ENCODE measurements at regions not wholly inside any gene's neighbourhood (a gene's known extent, or its start where the extent isn't known, plus 50 kb on each side); places are given as distances from the start of the nearest gene placed in this dataset.

GRCh38 chr9:88757406-88758010 is 222.5 kb downstream of the NXNL2 start:
- no peaks in the 10 kb centered on the region for H3K27me3 ChIP-seq (ENCODE audit: control insufficient read depth, insufficient read depth, low read length)
- no peak overlapping the region for H3K27ac ChIP-seq (ENCODE audit: low read length)
- TF ChIP-seq, protein P1, sequence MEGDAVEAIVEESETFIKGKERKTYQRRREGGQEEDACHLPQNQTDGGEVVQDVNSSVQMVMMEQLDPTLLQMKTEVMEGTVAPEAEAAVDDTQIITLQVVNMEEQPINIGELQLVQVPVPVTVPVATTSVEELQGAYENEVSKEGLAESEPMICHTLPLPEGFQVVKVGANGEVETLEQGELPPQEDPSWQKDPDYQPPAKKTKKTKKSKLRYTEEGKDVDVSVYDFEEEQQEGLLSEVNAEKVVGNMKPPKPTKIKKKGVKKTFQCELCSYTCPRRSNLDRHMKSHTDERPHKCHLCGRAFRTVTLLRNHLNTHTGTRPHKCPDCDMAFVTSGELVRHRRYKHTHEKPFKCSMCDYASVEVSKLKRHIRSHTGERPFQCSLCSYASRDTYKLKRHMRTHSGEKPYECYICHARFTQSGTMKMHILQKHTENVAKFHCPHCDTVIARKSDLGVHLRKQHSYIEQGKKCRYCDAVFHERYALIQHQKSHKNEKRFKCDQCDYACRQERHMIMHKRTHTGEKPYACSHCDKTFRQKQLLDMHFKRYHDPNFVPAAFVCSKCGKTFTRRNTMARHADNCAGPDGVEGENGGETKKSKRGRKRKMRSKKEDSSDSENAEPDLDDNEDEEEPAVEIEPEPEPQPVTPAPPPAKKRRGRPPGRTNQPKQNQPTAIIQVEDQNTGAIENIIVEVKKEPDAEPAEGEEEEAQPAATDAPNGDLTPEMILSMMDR (IDR thresholded peaks at IDR 0.05), result no peak
- DNase-seq, result no peak
- Mint-ChIP-seq H3K9me3 (no peaks in the 10 kb centered on the region), H3K27me3 (ENCODE audit: low read depth in 2 of 2) (peaks cover 20 to 33% of the 10 kb centered on the region in 2 donors), H3K4me3 (no peak overlapping the region), H3K27ac (no peak overlapping the region), H3K36me3 (no peaks in the 10 kb centered on the region), H3K4me1 (no peaks in the 10 kb centered on the region)
- no peaks in the 10 kb centered on the region for H3K36me3 ChIP-seq (ENCODE audit: control insufficient read depth, insufficient read depth, low read length)
- no peaks in the 10 kb centered on the region for H3K9me3 ChIP-seq (ENCODE audit: control insufficient read depth, insufficient read depth, low read length)
- no peaks in the 10 kb centered on the region for H3K4me1 ChIP-seq (ENCODE audit: control insufficient read depth, insufficient read depth, low read length)
- 92% methylated on average over 8 of the region's 9 CpGs for WGBS (ENCODE audit: insufficient coverage)
- ATAC-seq, result no peak
- intact Hi-C loops (cut with micrococcal nuclease), result no loop called here
- H3K4me3 ChIP-seq (ENCODE audit: low read length), result no peak overlapping the region

DNA sequence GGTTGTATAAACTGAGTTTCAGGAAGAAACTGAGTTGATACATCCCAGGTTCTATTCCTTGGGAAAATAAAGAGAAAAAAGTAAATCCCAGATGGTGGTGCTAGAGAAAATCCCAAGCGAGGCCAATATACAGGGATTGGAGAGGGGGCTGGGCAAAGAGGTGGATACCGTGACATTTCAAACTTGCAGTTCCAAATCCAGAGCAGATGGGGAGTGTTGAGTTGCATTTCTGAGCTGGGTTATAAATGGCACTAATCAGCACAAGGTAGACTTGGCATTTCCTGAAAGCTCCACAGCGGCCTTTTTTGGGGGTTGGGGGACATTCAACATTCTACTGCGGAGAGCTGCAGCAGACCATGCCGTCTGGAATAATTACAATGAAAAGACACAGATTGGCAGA is 224.4 kb downstream of the NXNL2 start:
- peaks cover 26 to 33% of the 10 kb centered on the region in 2 donors for H3K27me3 Mint-ChIP-seq (ENCODE audit: low read depth in 2 of 2)
- H3K36me3 ChIP-seq (ENCODE audit: control insufficient read depth, insufficient read depth, low read length), result no peaks in the 10 kb centered on the region
- intact Hi-C loops (cut with micrococcal nuclease), result no loop called here
- no peak for ATAC-seq
- H3K4me1 Mint-ChIP-seq, result no peaks in the 10 kb centered on the region
- 95% methylated on average over 3 of the region's 5 CpGs for WGBS (ENCODE audit: insufficient coverage)
- H3K27ac ChIP-seq (ENCODE audit: low read length), result no peak overlapping the region
- H3K9me3 ChIP-seq (ENCODE audit: control insufficient read depth, insufficient read depth, low read length), result no peaks in the 10 kb centered on the region
- no peaks in the 10 kb centered on the region for H3K27me3 ChIP-seq (ENCODE audit: control insufficient read depth, insufficient read depth, low read length)
- no peak overlapping the region for H3K27ac Mint-ChIP-seq
- no peaks in the 10 kb centered on the region for H3K4me1 ChIP-seq (ENCODE audit: control insufficient read depth, insufficient read depth, low read length)
- no peaks in the 10 kb centered on the region for H3K9me3 Mint-ChIP-seq
- H3K4me3 Mint-ChIP-seq, result no peak overlapping the region
- DNase-seq, result no peak
- H3K36me3 Mint-ChIP-seq, result no peaks in the 10 kb centered on the region
- TF ChIP-seq, protein P1 (IDR thresholded peaks at IDR 0.05), result no peak
- no peak overlapping the region for H3K4me3 ChIP-seq (ENCODE audit: low read length)

- DNase-seq (no peak), ATAC-seq (no peak)
- no peak overlapping the region for H3K27ac Mint-ChIP-seq
- Histone ChIP-seq H3K36me3 (ENCODE audit: control insufficient read depth, insufficient read depth, low read length) (no peaks in the 10 kb centered on the region), H3K9me3 (ENCODE audit: control insufficient read depth, insufficient read depth, low read length) (no peaks in the 10 kb centered on the region), H3K27me3 (ENCODE audit: control insufficient read depth, insufficient read depth, low read length) (no peaks in the 10 kb centered on the region), H3K4me3 (ENCODE audit: low read length) (no peak overlapping the region), H3K4me1 (ENCODE audit: control insufficient read depth, insufficient read depth, low read length) (no peaks in the 10 kb centered on the region), H3K27ac (ENCODE audit: low read length) (no peak overlapping the region)
- H3K4me3 Mint-ChIP-seq, result no peak overlapping the region
- no peaks in the 10 kb centered on the region for H3K9me3 Mint-ChIP-seq
- H3K27me3 Mint-ChIP-seq (ENCODE audit: low read depth in 2 of 2), result peaks cover 19 to 40% of the 10 kb centered on the region in 2 donors
- no peaks in the 10 kb centered on the region for H3K36me3 Mint-ChIP-seq
- H3K4me1 Mint-ChIP-seq, result no peaks in the 10 kb centered on the region
- 80% methylated on average over 4 of the region's 4 CpGs for WGBS (ENCODE audit: insufficient coverage)
- intact Hi-C loops (cut with micrococcal nuclease), result no loop called here
- TF ChIP-seq, protein P1 (IDR thresholded peaks at IDR 0.05), result no peak
These were observed 224.3 kb upstream of the S1PR3 start for GRCh38 chr9:88766778-88767503.

DNA sequence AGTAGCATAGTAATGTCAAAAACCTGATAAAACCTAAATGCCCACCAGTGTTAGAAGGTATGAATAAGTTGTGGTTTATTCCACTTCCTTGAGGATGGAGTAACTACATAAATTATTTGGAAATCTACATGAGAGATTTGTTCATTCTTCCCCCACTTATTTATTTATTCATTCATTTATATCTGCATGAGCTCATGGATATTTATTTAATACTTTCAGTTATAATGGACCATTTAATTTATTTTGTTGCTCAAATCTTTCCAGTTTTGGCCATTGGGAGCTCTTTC is 223.8 kb upstream of the S1PR3 start:
- DNase-seq (no peak), ATAC-seq (no peak)
- Histone ChIP-seq H3K27ac (ENCODE audit: low read length) (no peak overlapping the region), H3K4me3 (ENCODE audit: low read length) (no peak overlapping the region), H3K27me3 (ENCODE audit: control insufficient read depth, insufficient read depth, low read length) (no peaks in the 10 kb centered on the region), H3K9me3 (ENCODE audit: control insufficient read depth, insufficient read depth, low read length) (no peaks in the 10 kb centered on the region), H3K4me1 (ENCODE audit: control insufficient read depth, insufficient read depth, low read length) (no peaks in the 10 kb centered on the region), H3K36me3 (ENCODE audit: control insufficient read depth, insufficient read depth, low read length) (no peaks in the 10 kb centered on the region)
- no peak overlapping the region for H3K27ac Mint-ChIP-seq
- TF ChIP-seq, protein P1 (IDR thresholded peaks at IDR 0.05), result no peak
- no peaks in the 10 kb centered on the region for H3K4me1 Mint-ChIP-seq
- H3K9me3 Mint-ChIP-seq, result no peaks in the 10 kb centered on the region
- intact Hi-C loops (cut with micrococcal nuclease), result no loop called here
- no peak overlapping the region for H3K4me3 Mint-ChIP-seq
- H3K36me3 Mint-ChIP-seq, result no peaks in the 10 kb centered on the region
- H3K27me3 Mint-ChIP-seq (ENCODE audit: low read depth in 2 of 2), result peaks cover 16 to 40% of the 10 kb centered on the region in 2 donors
